H9 (cell line): ENCODE measurements at regions not wholly inside any gene's neighbourhood (a gene's known extent, or its start where the extent isn't known, plus 50 kb on each side); places are given as distances from the start of the nearest gene placed in this dataset.

Source experiments
- DNase-seq: peaks from one replicate; pipeline ENCODE4 v3.0.0-alpha.2; 2017
- H2AFZ ChIP-seq: one replicate; pipeline ENCODE4 v1.6.1; 2013; ENCODE audit warnings: mild to moderate bottlenecking, low read length, control low read depth, moderate library complexity
- H2AK5ac ChIP-seq: 2 replicates; pipeline ENCODE4 v1.6.1; 2013; ENCODE audit warnings: low read length, control low read depth, mixed read lengths; ENCODE audit not compliant: insufficient read length
- H2BK120ac ChIP-seq: one replicate; pipeline ENCODE4 v1.6.1; 2013; ENCODE audit warnings: low read depth, mild to moderate bottlenecking, low read length, control low read depth, inconsistent platforms; ENCODE audit not compliant: poor library complexity, severe bottlenecking
- H2BK12ac ChIP-seq: 2 replicates; pipeline ENCODE4 v1.6.1; 2013; ENCODE audit warnings: low read length, control low read depth, mixed read lengths, low read depth; ENCODE audit not compliant: insufficient read length
- H2BK15ac ChIP-seq: 2 replicates; pipeline ENCODE4 v1.6.1; 2013; ENCODE audit warnings: low read depth, low read length, control low read depth
- H2BK20ac ChIP-seq: one replicate; pipeline ENCODE4 v1.6.1; 2013; ENCODE audit warnings: low read depth, mild to moderate bottlenecking, low read length, control low read depth, inconsistent platforms; ENCODE audit not compliant: poor library complexity, severe bottlenecking
- H2BK5ac ChIP-seq: 2 replicates; pipeline ENCODE4 v1.6.1; 2013; ENCODE audit warnings: low read length, control low read depth, mixed read lengths; ENCODE audit not compliant: insufficient read length
- H3K14ac ChIP-seq: 2 replicates; pipeline ENCODE4 v1.6.1; 2013; ENCODE audit warnings: low read length, control low read depth; ENCODE audit not compliant: insufficient read depth
- H3K18ac ChIP-seq: 2 replicates; pipeline ENCODE4 v1.6.1; 2013; ENCODE audit warnings: low read depth, mild to moderate bottlenecking, mixed read lengths, low read length, control low read depth; ENCODE audit not compliant: insufficient read length
- H3K23ac ChIP-seq: 2 replicates; pipeline ENCODE4 v1.6.1; 2013; ENCODE audit warnings: low read length, control low read depth, mixed read lengths, low read depth; ENCODE audit not compliant: insufficient read length
- H3K23me2 ChIP-seq: 2 replicates; pipeline ENCODE4 v1.6.1; 2013; ENCODE audit warnings: low read depth, mild to moderate bottlenecking, mixed read lengths, low read length, control low read depth; ENCODE audit not compliant: insufficient read length, poor library complexity, severe bottlenecking
- H3K27ac ChIP-seq: 2 replicates; pipeline ENCODE4 v1.5.1; 2013; ENCODE audit warnings: low read length, control low read depth, mixed read lengths, low read depth; ENCODE audit not compliant: insufficient read length
- H3K27me3 ChIP-seq: 2 replicates; pipeline ENCODE4 v1.6.1; 2013; ENCODE audit warnings: low read length, control low read depth, inconsistent platforms; ENCODE audit not compliant: insufficient read depth
- H3K4ac ChIP-seq: 2 replicates; pipeline ENCODE4 v1.6.1; 2013; ENCODE audit warnings: low read depth, mild to moderate bottlenecking, control low read depth, inconsistent platforms, low read length, moderate library complexity
- H3K4me1 ChIP-seq: 2 replicates; pipeline ENCODE4 v1.6.1; 2013; ENCODE audit warnings: low read length, control low read depth, inconsistent platforms; ENCODE audit not compliant: insufficient read depth
- H3K4me2 ChIP-seq: 2 replicates; pipeline ENCODE4 v1.6.1; 2013; ENCODE audit warnings: low read length, control low read depth, mixed read lengths; ENCODE audit not compliant: insufficient read length, insufficient read depth
- H3K56ac ChIP-seq: 2 replicates; pipeline ENCODE4 v1.6.1; 2013; ENCODE audit warnings: low read depth, mild to moderate bottlenecking, mixed read lengths, low read length, control low read depth; ENCODE audit not compliant: insufficient read length
- H3K79me1 ChIP-seq: 2 replicates; pipeline ENCODE4 v1.6.1; 2013; ENCODE audit warnings: low read depth, mild to moderate bottlenecking, moderate library complexity, low read length, control low read depth, inconsistent platforms; ENCODE audit not compliant: insufficient read depth, poor library complexity, severe bottlenecking
- H3K79me2 ChIP-seq: 2 replicates; pipeline ENCODE4 v1.6.1; 2013; ENCODE audit warnings: low read length, control low read depth, inconsistent platforms; ENCODE audit not compliant: insufficient read depth
- H3K9ac ChIP-seq: 2 replicates; pipeline ENCODE4 v1.6.1; 2013; ENCODE audit warnings: low read length, control low read depth, mixed read lengths; ENCODE audit not compliant: insufficient read length; ENCODE audit errors: extremely low read depth
- H3K9me3 ChIP-seq: one replicate; pipeline ENCODE4 v1.6.1; 2013; ENCODE audit warnings: low read depth, low read length, inconsistent platforms; ENCODE audit not compliant: control insufficient read depth
- H3T11ph ChIP-seq: one replicate; pipeline ENCODE4 v1.6.1; 2013; ENCODE audit warnings: mild to moderate bottlenecking, low read length, control low read depth, inconsistent platforms
- H4K20me1 ChIP-seq: one replicate; pipeline ENCODE4 v1.6.1; 2013; ENCODE audit not compliant: control insufficient read depth, insufficient read length, insufficient read depth
- H4K5ac ChIP-seq: 2 replicates; pipeline ENCODE4 v1.6.1; 2013; ENCODE audit warnings: low read depth, mild to moderate bottlenecking, mixed read lengths, low read length, control low read depth; ENCODE audit not compliant: insufficient read length
- H4K8ac ChIP-seq: replicated peaks from 2 replicates; pipeline ENCODE4 v1.6.1; 2013; ENCODE audit warnings: low read length, control low read depth, mixed read lengths, low read depth; ENCODE audit not compliant: insufficient read length
- H4K91ac ChIP-seq: 2 replicates; pipeline ENCODE4 v1.6.1; 2013; ENCODE audit warnings: low read depth, mild to moderate bottlenecking, moderate library complexity, mixed read lengths, low read length, control low read depth; ENCODE audit not compliant: insufficient read length
- H3K27ac Mint-ChIP-seq, 3 experiments: 2 replicates in 2 of 3; 3 replicates in 1 of 3; pipeline ENCODE4 v1.8.0; 2020 to 2021; ENCODE audit warnings: mixed read lengths in 3 of 3, mild to moderate bottlenecking in 1 of 3, moderate library complexity in 1 of 3
- H3K27me3 Mint-ChIP-seq: 2 replicates; pipeline ENCODE4 v1.8.0; 2021; ENCODE audit warnings: low read depth, mild to moderate bottlenecking, moderate library complexity, mixed read lengths
- H3K36me3 Mint-ChIP-seq, 3 experiments: 2 replicates in 2 of 3; 3 replicates in 1 of 3; pipeline ENCODE4 v1.8.0; 2020 to 2021; ENCODE audit warnings: low read depth in 3 of 3, mixed read lengths in 3 of 3; ENCODE audit not compliant: insufficient read depth in 1 of 3
- H3K4me1 Mint-ChIP-seq, 2 experiments: 2 replicates each; pipeline ENCODE4 v1.8.0; 2020; ENCODE audit warnings: mixed read lengths in 2 of 2
- H3K4me3 Mint-ChIP-seq, 2 experiments: 2 replicates in 1 of 2; 3 replicates in 1 of 2; pipeline ENCODE4 v1.8.0; 2020 to 2021; ENCODE audit warnings: mild to moderate bottlenecking in 2 of 2, mixed read lengths in 2 of 2, moderate library complexity in 1 of 2
- H3K9me3 Mint-ChIP-seq, 2 experiments: 2 replicates in 1 of 2; 3 replicates in 1 of 2; pipeline ENCODE4 v1.8.0; 2020; ENCODE audit warnings: mild to moderate bottlenecking in 2 of 2, mixed read lengths in 2 of 2, moderate library complexity in 1 of 2
- WGBS: extraction: QIAGEN DNeasy Blood & Tissue Kit; methylation state at CpG from one replicate; pipeline ENCODE4 v1.1.7; 2013; ENCODE audit warnings: missing lambda C conversion rate, low lambda C conversion rate, mixed read lengths; ENCODE audit not compliant: insufficient read length; ENCODE audit errors: extremely low coverage; 5-methylcytosine and 5-hydroxymethylcytosine counted together
- TF ChIP-seq, protein P1 (sequence below): fragments of 200-600 bp; sonication (generic); conservative IDR thresholded peaks from 3 replicates; pipeline ENCODE4 v1.8.0; 2021; ENCODE audit warnings: antibody characterized with exemption, mild to moderate bottlenecking

DNA sequence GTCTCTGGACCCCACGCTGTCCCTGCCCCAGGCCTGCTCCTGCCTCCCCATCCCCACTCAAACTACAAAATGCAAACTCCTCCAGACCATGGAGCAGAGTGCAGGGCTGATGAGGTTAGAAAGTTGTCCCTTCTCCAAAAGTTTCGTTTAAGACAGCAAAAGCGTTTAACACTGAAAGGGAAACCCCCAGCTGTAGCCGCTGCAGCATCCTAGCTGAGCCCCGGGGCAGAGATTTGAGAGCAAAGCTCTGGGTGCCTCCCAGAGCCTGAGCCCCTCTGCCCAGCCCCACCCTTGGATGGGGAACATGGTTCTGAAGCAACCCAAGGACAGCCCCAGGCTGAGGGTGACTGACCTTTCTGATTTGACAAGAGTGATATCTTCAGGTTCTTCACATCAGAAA, 52.8 kb upstream of the ENO4 start:
- H2AK5ac ChIP-seq: no peak overlapping the region
- no peak overlapping the region for H3K9ac ChIP-seq
- WGBS: no CpG with 5 or more reads among the region's 5 CpGs
- H3K18ac ChIP-seq: no peak overlapping the region
- no peaks in the 10 kb centered on the region for H3K27me3 ChIP-seq
- Mint-ChIP-seq H3K4me1 (peaks cover 12 to 19% of the 10 kb centered on the region in 2 experiments), H3K27me3 (peaks cover 49% of the 10 kb centered on the region), H3K4me3 (no peak overlapping the region), H3K27ac (no peak overlapping the region), H3K36me3 (no peaks in the 10 kb centered on the region), H3K9me3 (no peaks in the 10 kb centered on the region; a peak in 1 of 5 replicates)
- TF ChIP-seq, protein P1, sequence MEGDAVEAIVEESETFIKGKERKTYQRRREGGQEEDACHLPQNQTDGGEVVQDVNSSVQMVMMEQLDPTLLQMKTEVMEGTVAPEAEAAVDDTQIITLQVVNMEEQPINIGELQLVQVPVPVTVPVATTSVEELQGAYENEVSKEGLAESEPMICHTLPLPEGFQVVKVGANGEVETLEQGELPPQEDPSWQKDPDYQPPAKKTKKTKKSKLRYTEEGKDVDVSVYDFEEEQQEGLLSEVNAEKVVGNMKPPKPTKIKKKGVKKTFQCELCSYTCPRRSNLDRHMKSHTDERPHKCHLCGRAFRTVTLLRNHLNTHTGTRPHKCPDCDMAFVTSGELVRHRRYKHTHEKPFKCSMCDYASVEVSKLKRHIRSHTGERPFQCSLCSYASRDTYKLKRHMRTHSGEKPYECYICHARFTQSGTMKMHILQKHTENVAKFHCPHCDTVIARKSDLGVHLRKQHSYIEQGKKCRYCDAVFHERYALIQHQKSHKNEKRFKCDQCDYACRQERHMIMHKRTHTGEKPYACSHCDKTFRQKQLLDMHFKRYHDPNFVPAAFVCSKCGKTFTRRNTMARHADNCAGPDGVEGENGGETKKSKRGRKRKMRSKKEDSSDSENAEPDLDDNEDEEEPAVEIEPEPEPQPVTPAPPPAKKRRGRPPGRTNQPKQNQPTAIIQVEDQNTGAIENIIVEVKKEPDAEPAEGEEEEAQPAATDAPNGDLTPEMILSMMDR: no peak
- no peak overlapping the region for H3K4me2 ChIP-seq
- H3K23ac ChIP-seq: no peak overlapping the region
- H2BK20ac ChIP-seq: no peak overlapping the region
- H3K4me1 ChIP-seq: peaks cover 10% of the 10 kb centered on the region
- no peak overlapping the region for H2BK15ac ChIP-seq
- H3K27ac ChIP-seq: no peak overlapping the region
- no peak overlapping the region for H4K8ac ChIP-seq
- H4K20me1 ChIP-seq: no peaks in the 10 kb centered on the region
- no peak overlapping the region for H4K5ac ChIP-seq
- DNase-seq: no peak
- H3K14ac ChIP-seq: no peak overlapping the region
- H3T11ph ChIP-seq: no peak overlapping the region
- no peaks in the 10 kb centered on the region for H3K79me1 ChIP-seq
- H2BK12ac ChIP-seq: no peak overlapping the region
- H2AFZ ChIP-seq: no peak overlapping the region
- H3K4ac ChIP-seq: no peak overlapping the region
- no peak overlapping the region for H4K91ac ChIP-seq
- H3K79me2 ChIP-seq: no peaks in the 10 kb centered on the region
- H3K56ac ChIP-seq: no peak overlapping the region
- H2BK5ac ChIP-seq: no peak overlapping the region
- H3K23me2 ChIP-seq: no peaks in the 10 kb centered on the region
- no peaks in the 10 kb centered on the region for H3K9me3 ChIP-seq
- H2BK120ac ChIP-seq: no peak overlapping the region
